SU-DHL-6 (cell line): ENCODE measurements at regions not wholly inside any gene's neighbourhood (a gene's known extent, or its start where the extent isn't known, plus 50 kb on each side); places are given as distances from the start of the nearest gene placed in this dataset.

Experiments
- EZH2phosphoT487 ChIP-seq: fragments of 200-600 bp; sonication (generic), shearing (Covaris generic); conservative IDR thresholded peaks from 2 replicates; pipeline ENCODE4 v1.6.1; 2018; ENCODE audit warnings: mild to moderate bottlenecking, antibody characterized with exemption, low read length, moderate library complexity, mixed read lengths
- TF ChIP-seq, protein P1 (sequence below): fragments of 200-600 bp; sonication (generic); IDR thresholded peaks from one replicate; pipeline ENCODE4 v1.5.1; 2017; ENCODE audit warnings: antibody characterized with exemption, mild to moderate bottlenecking, low read length, moderate library complexity; ENCODE audit not compliant: insufficient read depth, poor library complexity, severe bottlenecking

DNA sequence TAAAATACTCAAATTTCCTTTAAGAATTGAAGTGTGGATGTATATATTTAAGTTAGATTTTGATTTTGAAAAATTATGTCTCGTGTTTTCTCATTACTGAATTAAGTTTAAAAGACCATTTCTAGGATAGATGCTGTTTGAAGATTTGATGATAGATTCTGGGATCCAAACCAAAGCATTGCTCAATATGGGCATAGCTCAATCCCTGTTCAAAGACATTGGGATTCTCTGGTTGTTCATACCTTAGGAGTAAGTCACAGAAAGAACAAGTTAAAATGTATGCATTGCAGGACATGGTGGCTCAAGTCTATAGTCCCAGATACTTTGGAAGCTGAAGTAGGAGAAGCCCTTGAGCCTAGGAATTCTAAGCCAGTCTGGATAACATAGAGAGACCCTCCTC lies 622.3 kb downstream of the ADCYAP1 start:
- TF ChIP-seq, protein P1, sequence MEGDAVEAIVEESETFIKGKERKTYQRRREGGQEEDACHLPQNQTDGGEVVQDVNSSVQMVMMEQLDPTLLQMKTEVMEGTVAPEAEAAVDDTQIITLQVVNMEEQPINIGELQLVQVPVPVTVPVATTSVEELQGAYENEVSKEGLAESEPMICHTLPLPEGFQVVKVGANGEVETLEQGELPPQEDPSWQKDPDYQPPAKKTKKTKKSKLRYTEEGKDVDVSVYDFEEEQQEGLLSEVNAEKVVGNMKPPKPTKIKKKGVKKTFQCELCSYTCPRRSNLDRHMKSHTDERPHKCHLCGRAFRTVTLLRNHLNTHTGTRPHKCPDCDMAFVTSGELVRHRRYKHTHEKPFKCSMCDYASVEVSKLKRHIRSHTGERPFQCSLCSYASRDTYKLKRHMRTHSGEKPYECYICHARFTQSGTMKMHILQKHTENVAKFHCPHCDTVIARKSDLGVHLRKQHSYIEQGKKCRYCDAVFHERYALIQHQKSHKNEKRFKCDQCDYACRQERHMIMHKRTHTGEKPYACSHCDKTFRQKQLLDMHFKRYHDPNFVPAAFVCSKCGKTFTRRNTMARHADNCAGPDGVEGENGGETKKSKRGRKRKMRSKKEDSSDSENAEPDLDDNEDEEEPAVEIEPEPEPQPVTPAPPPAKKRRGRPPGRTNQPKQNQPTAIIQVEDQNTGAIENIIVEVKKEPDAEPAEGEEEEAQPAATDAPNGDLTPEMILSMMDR, result no peak
- TF ChIP-seq EZH2phosphoT487, result no peak
